ENCODE measurements at regions not wholly inside any gene's neighbourhood (a gene's known extent, or its start where the extent isn't known, plus 50 kb on each side); places are given as distances from the start of the nearest gene placed in this dataset.

DNA sequence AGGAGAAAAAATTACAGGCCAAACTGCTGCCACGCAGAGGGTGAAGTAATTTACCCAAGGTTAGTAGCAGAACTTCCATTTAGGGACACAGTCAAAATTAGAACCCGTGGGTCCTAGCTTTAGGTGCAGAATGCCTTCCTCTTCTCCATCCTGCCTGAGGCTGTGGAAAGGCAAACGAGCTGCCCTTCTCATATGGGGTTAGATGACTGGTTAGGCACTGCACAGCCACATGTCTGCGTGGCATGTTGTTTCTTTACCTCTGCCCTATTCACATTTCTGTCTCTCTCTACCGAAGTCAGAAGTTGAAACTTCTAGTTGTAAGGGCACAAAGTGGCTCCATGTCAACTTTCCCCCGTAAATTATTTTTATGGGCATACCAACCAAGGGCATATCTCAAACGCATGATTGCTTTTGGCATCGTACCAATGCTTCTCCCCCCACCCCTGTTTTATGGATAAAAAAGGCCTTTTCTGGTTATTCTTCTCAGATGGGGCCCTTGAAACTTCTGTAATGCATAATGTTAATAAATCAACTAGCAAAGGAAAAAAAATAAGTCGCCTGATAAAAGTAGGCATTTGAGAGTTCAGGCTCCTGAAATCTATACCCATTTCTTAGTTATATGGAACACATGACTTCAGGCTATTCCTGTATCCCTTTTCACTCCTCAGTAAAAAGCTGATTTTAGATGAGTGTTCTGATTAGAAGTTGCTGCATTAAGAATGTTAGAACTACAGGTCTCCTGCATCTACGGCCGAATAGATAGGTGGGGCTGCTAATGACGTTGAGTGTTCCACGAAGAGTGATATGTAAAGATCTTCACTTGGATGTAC is 139.6 kb upstream of the NRIP1 start:
- no peak overlapping the region for H3K14ac ChIP-seq (replicated peaks; ENCODE audit: low read depth, low read length)
- H3K9me1 ChIP-seq (ENCODE audit: insufficient read depth, low read length): no peaks in the 10 kb centered on the region
- H2BK20ac ChIP-seq (ENCODE audit: low read depth, low read length): no peak overlapping the region
- in situ Hi-C loops (cut with MboI; ENCODE audit: low sequenced_read_pairs) (no loop called here), intact Hi-C loops (cut with micrococcal nuclease) (no loop called here), dilution Hi-C loops (cut with HindIII; ENCODE audit: low sequenced_read_pairs, unreplicated experiment) (no loop called here)
- peaks cover under 1% of the 10 kb centered on the region for H3K27me3 ChIP-seq (ENCODE audit: control insufficient read depth, insufficient read depth, low read length)
- DNase-seq (no peak), ATAC-seq (ENCODE audit: low read depth) (no peak)
- H3K9ac ChIP-seq (ENCODE audit: low read depth, low read length): no peak overlapping the region
- no CpG with 5 or more reads among the region's 13 CpGs for WGBS, 2 experiments (ENCODE audit: extremely low coverage in 2 of 2, insufficient read length in 1 of 2)
- H3K56ac ChIP-seq (ENCODE audit: extremely low read depth, insufficient read depth, low read length): no peak overlapping the region
- no peak overlapping the region for H3K4me2 ChIP-seq (ENCODE audit: low read depth, low read length)
- POLR2A ChIA-PET (ENCODE audit: unreplicated experiment): no interaction called here
- H2AK9ac ChIP-seq (replicated peaks; ENCODE audit: low read depth, low read length, poor library complexity): no peak overlapping the region
- no peaks in the 10 kb centered on the region for H3K36me3 ChIP-seq (ENCODE audit: control insufficient read depth, insufficient read depth, low read length)
- H2BK120ac ChIP-seq (ENCODE audit: low read depth, low read length): no peak overlapping the region
- H2BK5ac ChIP-seq (ENCODE audit: low read depth, low read length, poor library complexity, severe bottlenecking): no peak overlapping the region
- no peak overlapping the region for H3K23ac ChIP-seq (ENCODE audit: low read depth, low read length)
- H2BK15ac ChIP-seq (ENCODE audit: low read depth, low read length): no peak overlapping the region
- no peak overlapping the region for H3K4ac ChIP-seq (ENCODE audit: low read depth, low read length)
- no peak overlapping the region for H3K18ac ChIP-seq (ENCODE audit: low read depth, low read length)
- H4K91ac ChIP-seq (ENCODE audit: insufficient read depth, low read depth, low read length): no peak overlapping the region
- no peak overlapping the region for H4K8ac ChIP-seq (ENCODE audit: low read depth in 2 of 2, low read length in 2 of 2)
- H3K4me1 ChIP-seq (ENCODE audit: control insufficient read depth, insufficient read depth, low read length): no peaks in the 10 kb centered on the region
- no peak overlapping the region for H3K4me3 ChIP-seq (ENCODE audit: insufficient read depth, low read depth, low read length)
- no peak overlapping the region for H4K5ac ChIP-seq (ENCODE audit: low read depth, low read length)
- no peak overlapping the region for H2AFZ ChIP-seq (replicated peaks; ENCODE audit: low read length, poor library complexity)
- no peak overlapping the region for H3K27ac ChIP-seq (ENCODE audit: insufficient read depth, low read length)
- CTCF ChIA-PET: no interaction called here
- H2AK5ac ChIP-seq (ENCODE audit: low read depth, low read length): no peak overlapping the region
- no peaks in the 10 kb centered on the region for H3K79me1 ChIP-seq (ENCODE audit: low read depth in 1 of 2, low read length in 2 of 2)
- H4K20me1 ChIP-seq (ENCODE audit: insufficient read depth, low read length): no peaks in the 10 kb centered on the region
- no TSS peak for BruUV-seq (replicated peaks)
- TF ChIP-seq POLR2A (IDR thresholded peaks at IDR 0.05; ENCODE audit: low read depth, low read length) (no peak), NFE2L2 (IDR thresholded peaks at IDR 0.05; ENCODE audit: low read depth, low read length) (no peak), CEBPB (IDR thresholded peaks at IDR 0.05; ENCODE audit: low read depth, low read length) (no peak), RCOR1 (IDR thresholded peaks at IDR 0.05; ENCODE audit: insufficient replicate concordance, low read length) (no peak), FOS (IDR thresholded peaks at IDR 0.05; ENCODE audit: low read depth, low read length) (no peak), SMC3 (IDR thresholded peaks at IDR 0.05; ENCODE audit: low read depth, low read length) (no peak), BHLHE40 (IDR thresholded peaks at IDR 0.05; ENCODE audit: low read depth, low read length) (no peak), RFX5 (IDR thresholded peaks at IDR 0.05; ENCODE audit: low read depth, low read length) (no peak), CHD1 (IDR thresholded peaks at IDR 0.05; ENCODE audit: low read depth, low read length) (no peak), MAFK (IDR thresholded peaks at IDR 0.05; ENCODE audit: low read depth, low read length) (no peak), MAZ (IDR thresholded peaks at IDR 0.05; ENCODE audit: borderline replicate concordance, low read depth, low read length) (no peak), MXI1 (IDR thresholded peaks at IDR 0.05; ENCODE audit: borderline replicate concordance, low read depth, low read length) (no peak)
- TF ChIP-seq, protein P1, sequence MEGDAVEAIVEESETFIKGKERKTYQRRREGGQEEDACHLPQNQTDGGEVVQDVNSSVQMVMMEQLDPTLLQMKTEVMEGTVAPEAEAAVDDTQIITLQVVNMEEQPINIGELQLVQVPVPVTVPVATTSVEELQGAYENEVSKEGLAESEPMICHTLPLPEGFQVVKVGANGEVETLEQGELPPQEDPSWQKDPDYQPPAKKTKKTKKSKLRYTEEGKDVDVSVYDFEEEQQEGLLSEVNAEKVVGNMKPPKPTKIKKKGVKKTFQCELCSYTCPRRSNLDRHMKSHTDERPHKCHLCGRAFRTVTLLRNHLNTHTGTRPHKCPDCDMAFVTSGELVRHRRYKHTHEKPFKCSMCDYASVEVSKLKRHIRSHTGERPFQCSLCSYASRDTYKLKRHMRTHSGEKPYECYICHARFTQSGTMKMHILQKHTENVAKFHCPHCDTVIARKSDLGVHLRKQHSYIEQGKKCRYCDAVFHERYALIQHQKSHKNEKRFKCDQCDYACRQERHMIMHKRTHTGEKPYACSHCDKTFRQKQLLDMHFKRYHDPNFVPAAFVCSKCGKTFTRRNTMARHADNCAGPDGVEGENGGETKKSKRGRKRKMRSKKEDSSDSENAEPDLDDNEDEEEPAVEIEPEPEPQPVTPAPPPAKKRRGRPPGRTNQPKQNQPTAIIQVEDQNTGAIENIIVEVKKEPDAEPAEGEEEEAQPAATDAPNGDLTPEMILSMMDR (conservative IDR thresholded peaks at IDR 0.05; ENCODE audit: low read depth, low read length): no peak
- TF ChIP-seq, protein P2, sequence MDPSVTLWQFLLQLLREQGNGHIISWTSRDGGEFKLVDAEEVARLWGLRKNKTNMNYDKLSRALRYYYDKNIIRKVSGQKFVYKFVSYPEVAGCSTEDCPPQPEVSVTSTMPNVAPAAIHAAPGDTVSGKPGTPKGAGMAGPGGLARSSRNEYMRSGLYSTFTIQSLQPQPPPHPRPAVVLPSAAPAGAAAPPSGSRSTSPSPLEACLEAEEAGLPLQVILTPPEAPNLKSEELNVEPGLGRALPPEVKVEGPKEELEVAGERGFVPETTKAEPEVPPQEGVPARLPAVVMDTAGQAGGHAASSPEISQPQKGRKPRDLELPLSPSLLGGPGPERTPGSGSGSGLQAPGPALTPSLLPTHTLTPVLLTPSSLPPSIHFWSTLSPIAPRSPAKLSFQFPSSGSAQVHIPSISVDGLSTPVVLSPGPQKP (IDR thresholded peaks at IDR 0.05; ENCODE audit: borderline replicate concordance, low read depth, low read length): no peak
- no peaks in the 10 kb centered on the region; the same call in 1 of the 2 replicates for H3K9me3 ChIP-seq (ENCODE audit: control insufficient read depth, insufficient read depth, low read length)

All from IMR-90 (cell line).